ENCODE measurements at regions not wholly inside any gene's neighbourhood (a gene's known extent, or its start where the extent isn't known, plus 50 kb on each side); places are given as distances from the start of the nearest gene placed in this dataset.
"Not testable (repeated sequence)": the region's sequence is repeated elsewhere in the genome, so short reads cannot be mapped to it uniquely, and the experiment has no call there.

DNA sequence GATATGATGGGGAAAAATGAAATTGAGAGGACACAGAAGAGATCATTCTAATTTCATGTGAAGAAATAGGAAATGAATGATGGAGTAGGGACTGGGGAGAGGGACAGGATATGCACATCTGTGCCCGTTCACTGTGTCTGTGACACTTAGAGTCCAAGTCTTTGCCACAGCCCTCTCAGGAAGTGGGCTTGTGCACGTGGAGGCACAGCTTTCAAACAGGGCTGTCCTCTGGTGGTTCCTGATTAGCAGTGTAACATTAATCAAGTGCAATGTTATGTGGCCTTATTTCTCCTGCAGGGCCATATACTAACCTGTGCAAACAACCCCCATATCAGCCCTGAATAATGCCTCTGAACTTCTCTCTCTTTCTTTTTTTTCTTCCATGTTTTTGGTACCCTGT lies 312.2 kb upstream of the FAM98A start:
- H3K9me3 Mint-ChIP-seq = peaks cover 10% of the 10 kb centered on the region

DNA sequence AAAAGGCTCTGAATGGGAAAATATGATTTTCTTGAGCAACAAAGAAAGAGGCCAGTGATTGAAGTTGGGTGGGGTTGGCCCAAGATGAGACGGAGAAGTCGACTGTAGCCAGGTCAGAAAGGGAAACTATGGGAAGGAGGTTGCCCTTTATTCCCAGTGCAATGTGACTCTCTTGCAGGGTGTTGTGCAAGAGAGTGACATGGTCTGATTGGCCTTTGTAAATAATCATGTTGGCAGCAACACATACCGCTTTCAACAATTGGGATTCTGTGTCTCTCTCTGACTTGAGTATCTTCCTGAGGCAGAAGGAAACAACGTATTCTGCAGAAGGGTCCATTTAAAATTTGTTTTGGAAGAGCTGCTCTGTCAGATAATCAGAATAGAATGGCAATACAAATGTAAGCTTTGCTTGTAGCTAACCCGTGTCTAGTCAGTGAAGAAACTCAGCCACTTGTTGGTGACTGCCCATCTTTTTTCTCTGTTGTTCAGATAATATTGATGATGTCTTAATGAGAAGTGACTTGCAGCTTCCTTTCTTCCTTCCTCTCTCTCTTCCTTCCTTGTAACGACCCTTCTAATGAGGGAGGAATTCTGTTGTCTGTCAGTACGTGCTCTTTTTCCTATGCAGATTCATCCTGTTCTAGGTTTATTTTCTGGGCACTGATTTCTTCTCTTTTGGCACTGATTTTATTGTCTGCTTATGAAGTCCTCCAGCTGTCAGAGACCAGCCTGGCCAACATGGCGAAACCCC lies 311.0 kb upstream of the FAM98A start:
- Mint-ChIP-seq H3K36me3 (no peaks in the 10 kb centered on the region), H3K27me3 (no peaks in the 10 kb centered on the region), H3K27ac (no peak overlapping the region), H3K4me1 (ENCODE audit: unreplicated experiment) (no peaks in the 10 kb centered on the region), H3K4me3 (no peak overlapping the region), H3K9me3 (peaks cover 10% of the 10 kb centered on the region)
- TF ChIP-seq, protein P1, sequence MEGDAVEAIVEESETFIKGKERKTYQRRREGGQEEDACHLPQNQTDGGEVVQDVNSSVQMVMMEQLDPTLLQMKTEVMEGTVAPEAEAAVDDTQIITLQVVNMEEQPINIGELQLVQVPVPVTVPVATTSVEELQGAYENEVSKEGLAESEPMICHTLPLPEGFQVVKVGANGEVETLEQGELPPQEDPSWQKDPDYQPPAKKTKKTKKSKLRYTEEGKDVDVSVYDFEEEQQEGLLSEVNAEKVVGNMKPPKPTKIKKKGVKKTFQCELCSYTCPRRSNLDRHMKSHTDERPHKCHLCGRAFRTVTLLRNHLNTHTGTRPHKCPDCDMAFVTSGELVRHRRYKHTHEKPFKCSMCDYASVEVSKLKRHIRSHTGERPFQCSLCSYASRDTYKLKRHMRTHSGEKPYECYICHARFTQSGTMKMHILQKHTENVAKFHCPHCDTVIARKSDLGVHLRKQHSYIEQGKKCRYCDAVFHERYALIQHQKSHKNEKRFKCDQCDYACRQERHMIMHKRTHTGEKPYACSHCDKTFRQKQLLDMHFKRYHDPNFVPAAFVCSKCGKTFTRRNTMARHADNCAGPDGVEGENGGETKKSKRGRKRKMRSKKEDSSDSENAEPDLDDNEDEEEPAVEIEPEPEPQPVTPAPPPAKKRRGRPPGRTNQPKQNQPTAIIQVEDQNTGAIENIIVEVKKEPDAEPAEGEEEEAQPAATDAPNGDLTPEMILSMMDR (conservative IDR thresholded peaks at IDR 0.05) = no peak
- DNase-seq (ENCODE audit: extremely low spot score, unreplicated experiment) = no peak

More for the DNA sequence above, 312.2 kb upstream of the FAM98A start:
- Mint-ChIP-seq H3K36me3 (no peaks in the 10 kb centered on the region), H3K27ac (no peak overlapping the region), H3K27me3 (no peaks in the 10 kb centered on the region), H3K4me1 (ENCODE audit: unreplicated experiment) (no peaks in the 10 kb centered on the region), H3K4me3 (no peak overlapping the region)
- DNase-seq (ENCODE audit: extremely low spot score, unreplicated experiment) = no peak
- TF ChIP-seq, protein P1 (conservative IDR thresholded peaks at IDR 0.05) = no peak

DNA sequence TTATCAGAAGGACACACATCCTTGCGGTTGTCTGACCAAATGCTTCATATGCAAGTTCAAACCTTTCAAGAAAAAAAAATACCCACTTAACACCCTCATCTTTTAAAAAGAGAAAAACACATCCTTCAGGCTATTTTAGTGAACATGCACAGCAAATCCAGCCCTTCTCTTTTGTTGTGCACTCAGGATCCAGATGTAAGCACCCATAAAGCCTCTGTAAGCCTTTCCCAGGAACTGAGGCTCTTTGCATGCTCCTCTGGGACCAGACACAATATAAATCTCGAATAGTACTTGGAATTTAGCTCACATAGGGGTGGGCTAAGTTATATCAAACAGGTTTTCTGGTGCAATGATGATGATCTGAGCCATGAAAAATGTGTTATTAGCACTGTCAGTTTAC lies 308.8 kb upstream of the FAM98A start:
- DNase-seq (ENCODE audit: extremely low spot score, unreplicated experiment) = no peak
- Mint-ChIP-seq H3K4me3 (no peak overlapping the region), H3K4me1 (ENCODE audit: unreplicated experiment) (no peaks in the 10 kb centered on the region), H3K9me3 (peaks cover 3% of the 10 kb centered on the region), H3K27ac (no peak overlapping the region), H3K36me3 (no peaks in the 10 kb centered on the region), H3K27me3 (no peaks in the 10 kb centered on the region)
- TF ChIP-seq, protein P1 (conservative IDR thresholded peaks at IDR 0.05) = no peak

DNA sequence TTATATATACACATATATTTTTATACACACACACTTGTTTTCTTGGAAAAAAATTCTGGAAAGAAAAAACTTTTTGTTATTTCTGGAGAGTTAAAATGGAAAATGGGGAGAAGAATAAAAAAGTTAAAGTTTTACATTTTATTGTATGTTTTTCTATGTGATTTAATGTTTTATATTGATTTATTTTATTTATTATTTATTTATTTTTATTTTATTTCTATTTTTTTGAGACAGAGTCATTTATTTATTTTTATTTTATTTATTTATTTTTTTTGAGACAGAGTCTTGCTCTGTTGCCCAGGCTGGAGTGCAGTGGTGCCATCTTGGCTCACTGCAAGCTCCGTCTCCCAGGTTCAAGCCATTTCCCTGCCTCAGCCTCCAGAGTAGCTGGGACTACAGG lies 307.0 kb upstream of the FAM98A start:
- H3K4me3 Mint-ChIP-seq; H3K27me3 Mint-ChIP-seq; H3K4me1 Mint-ChIP-seq (ENCODE audit: unreplicated experiment); H3K9me3 Mint-ChIP-seq; H3K36me3 Mint-ChIP-seq; DNase-seq (ENCODE audit: extremely low spot score, unreplicated experiment); H3K27ac Mint-ChIP-seq: not testable (repeated sequence)

DNA sequence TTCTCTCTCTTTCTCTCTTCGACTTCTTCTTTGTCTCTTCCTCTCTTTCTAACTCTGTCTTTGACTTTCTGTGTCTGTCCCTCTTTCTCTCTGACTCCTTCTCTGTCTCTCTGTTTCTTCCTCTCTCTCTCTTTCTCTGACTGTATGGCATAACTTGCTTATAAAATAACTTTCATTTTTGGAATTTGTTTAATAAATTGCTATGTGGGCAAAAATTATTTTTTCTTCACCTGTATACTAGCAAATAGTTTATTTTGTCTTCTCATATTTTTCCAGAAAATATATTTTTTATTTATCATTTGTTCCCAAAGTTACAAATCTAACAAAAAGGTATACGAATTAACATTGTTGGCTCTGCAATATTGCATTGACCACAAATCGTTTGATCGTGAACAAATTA lies 305.7 kb upstream of the FAM98A start:
- Mint-ChIP-seq H3K27me3 (no peaks in the 10 kb centered on the region), H3K36me3 (no peaks in the 10 kb centered on the region), H3K9me3 (no peaks in the 10 kb centered on the region), H3K27ac (no peak overlapping the region), H3K4me3 (no peak overlapping the region), H3K4me1 (ENCODE audit: unreplicated experiment) (no peaks in the 10 kb centered on the region)
- TF ChIP-seq, protein P1 (conservative IDR thresholded peaks at IDR 0.05) = no peak
- DNase-seq (ENCODE audit: extremely low spot score, unreplicated experiment) = no peak

DNA sequence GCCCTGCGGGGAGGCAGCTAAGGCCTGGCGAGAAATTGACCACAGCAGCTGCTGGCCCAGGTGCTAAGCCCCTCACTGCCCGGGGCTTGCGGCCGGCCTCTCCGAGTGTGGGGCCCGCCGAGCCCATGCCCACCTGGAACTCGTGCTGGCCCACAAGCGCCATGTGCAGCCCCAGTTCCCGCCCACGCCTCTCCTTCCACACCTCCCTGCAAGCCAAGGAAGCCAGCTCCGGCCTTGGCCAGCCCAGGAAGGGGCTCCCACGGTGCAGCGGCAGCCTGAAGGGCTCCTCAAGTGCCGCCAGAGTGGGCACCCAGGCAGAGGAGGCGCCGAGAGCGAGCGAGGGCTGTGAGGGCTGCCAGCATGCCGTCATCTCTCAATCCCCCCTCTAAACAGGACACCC lies 304.6 kb upstream of the FAM98A start:
- Mint-ChIP-seq H3K4me3 (no peak overlapping the region), H3K9me3 (no peaks in the 10 kb centered on the region), H3K36me3 (no peaks in the 10 kb centered on the region), H3K27ac (no peak overlapping the region), H3K27me3 (no peaks in the 10 kb centered on the region), H3K4me1 (ENCODE audit: unreplicated experiment) (no peaks in the 10 kb centered on the region)
- TF ChIP-seq, protein P1 (conservative IDR thresholded peaks at IDR 0.05) = no peak
- DNase-seq (ENCODE audit: extremely low spot score, unreplicated experiment) = no peak
